ENCODE measurements at regions not wholly inside any gene's neighbourhood (a gene's known extent, or its start where the extent isn't known, plus 50 kb on each side); places are given as distances from the start of the nearest gene placed in this dataset.
"Not testable (repeated sequence)": the region's sequence is repeated elsewhere in the genome, so short reads cannot be mapped to it uniquely, and the experiment has no call there.

GRCh38 chr9:71506821-71507220, 261.5 kb downstream of the CEMIP2 start:
- DNase-seq = no peak

- no peak for DNase-seq
Measured at GRCh38 chr9:71504636-71505035, 263.7 kb downstream of the CEMIP2 start.

- DNase-seq = no peak
Measured at GRCh38 chr9:71498691-71499090, 269.6 kb downstream of the CEMIP2 start.

GRCh38 chr9:71490810-71491209, 277.5 kb downstream of the CEMIP2 start:
- DNase-seq = no peak

GRCh38 chr9:71487061-71487460, 281.3 kb downstream of the CEMIP2 start:
- peak; percentile 22 for DNase-seq

GRCh38 chr9:71485326-71485725, 283.0 kb downstream of the CEMIP2 start:
- no peak for DNase-seq

- DNase-seq = no peak
Measured at GRCh38 chr9:71483436-71483835, 284.9 kb downstream of the CEMIP2 start.

- DNase-seq = no peak
Measured at GRCh38 chr9:71479621-71480020, 288.7 kb downstream of the CEMIP2 start.

- no peak for DNase-seq
Measured at GRCh38 chr9:71472400-71472799, 295.9 kb downstream of the CEMIP2 start.

- DNase-seq = no peak
Measured at GRCh38 chr9:71465392-71465791, 302.9 kb downstream of the CEMIP2 start.

GRCh38 chr9:71459082-71459481, 309.2 kb downstream of the CEMIP2 start:
- no peak for DNase-seq

GRCh38 chr9:71446473-71447411, 321.6 kb downstream of the CEMIP2 start:
- DNase-seq = peak; percentile 70

- DNase-seq = no peak
Measured at GRCh38 chr9:71446106-71446472, 322.2 kb downstream of the CEMIP2 start.

- no peak for DNase-seq
Measured at GRCh38 chr9:71442937-71443336, 321.5 kb upstream of the TRPM3 start.

- no peak for DNase-seq
Measured at GRCh38 chr9:71441266-71441665, 319.8 kb upstream of the TRPM3 start.

- no peak for DNase-seq
Measured at GRCh38 chr9:71431931-71432330, 310.5 kb upstream of the TRPM3 start.

- not testable (repeated sequence) for DNase-seq
Measured at GRCh38 chr9:71407341-71407740, 285.9 kb upstream of the TRPM3 start.

- no peak for DNase-seq
Measured at GRCh38 chr9:71403106-71403505, 281.7 kb upstream of the TRPM3 start.

GRCh38 chr9:71393005-71393404, 271.6 kb upstream of the TRPM3 start:
- DNase-seq = no peak

- DNase-seq = no peak
Measured at GRCh38 chr9:71384343-71384742, 262.9 kb upstream of the TRPM3 start.

GRCh38 chr9:71383308-71383940, 262.0 kb upstream of the TRPM3 start:
- no peak for DNase-seq

GRCh38 chr9:71368157-71368556, 246.7 kb upstream of the TRPM3 start:
- no peak for DNase-seq

- DNase-seq = no peak
Measured at GRCh38 chr9:71364186-71364955, 242.9 kb upstream of the TRPM3 start.

All from skin of body (tissue), 1 donor.